ENCODE measurements at regions not wholly inside any gene's neighbourhood (a gene's known extent, or its start where the extent isn't known, plus 50 kb on each side); places are given as distances from the start of the nearest gene placed in this dataset.

DNA sequence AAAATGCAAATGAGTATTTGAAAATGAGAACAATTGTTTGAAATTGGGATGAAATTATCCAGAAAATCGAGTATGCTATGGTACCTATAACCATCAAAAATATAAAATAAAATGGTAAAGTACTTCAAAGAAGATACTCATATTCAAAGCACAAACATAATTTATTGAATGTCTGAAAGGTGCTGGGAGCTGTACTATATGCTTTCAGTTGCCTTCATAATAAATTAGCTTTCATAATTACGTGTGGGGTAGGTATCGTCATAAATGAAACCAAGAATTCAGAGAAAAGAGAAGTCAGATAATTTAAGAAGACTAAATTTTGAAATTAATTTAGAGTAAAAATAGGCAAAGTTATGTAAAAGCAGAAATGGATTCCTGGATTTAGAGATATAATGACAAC lies 721.9 kb upstream of the ACVR2A start:
- TF ChIP-seq POLR2AphosphoS5 (IDR thresholded peaks at IDR 0.05), result no peak
- no peak for TF ChIP-seq POLR2A (IDR thresholded peaks at IDR 0.05)
- TF ChIP-seq, protein P1, sequence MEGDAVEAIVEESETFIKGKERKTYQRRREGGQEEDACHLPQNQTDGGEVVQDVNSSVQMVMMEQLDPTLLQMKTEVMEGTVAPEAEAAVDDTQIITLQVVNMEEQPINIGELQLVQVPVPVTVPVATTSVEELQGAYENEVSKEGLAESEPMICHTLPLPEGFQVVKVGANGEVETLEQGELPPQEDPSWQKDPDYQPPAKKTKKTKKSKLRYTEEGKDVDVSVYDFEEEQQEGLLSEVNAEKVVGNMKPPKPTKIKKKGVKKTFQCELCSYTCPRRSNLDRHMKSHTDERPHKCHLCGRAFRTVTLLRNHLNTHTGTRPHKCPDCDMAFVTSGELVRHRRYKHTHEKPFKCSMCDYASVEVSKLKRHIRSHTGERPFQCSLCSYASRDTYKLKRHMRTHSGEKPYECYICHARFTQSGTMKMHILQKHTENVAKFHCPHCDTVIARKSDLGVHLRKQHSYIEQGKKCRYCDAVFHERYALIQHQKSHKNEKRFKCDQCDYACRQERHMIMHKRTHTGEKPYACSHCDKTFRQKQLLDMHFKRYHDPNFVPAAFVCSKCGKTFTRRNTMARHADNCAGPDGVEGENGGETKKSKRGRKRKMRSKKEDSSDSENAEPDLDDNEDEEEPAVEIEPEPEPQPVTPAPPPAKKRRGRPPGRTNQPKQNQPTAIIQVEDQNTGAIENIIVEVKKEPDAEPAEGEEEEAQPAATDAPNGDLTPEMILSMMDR (IDR thresholded peaks at IDR 0.05), result no peak
